MCF 10A (cell line): ENCODE measurements at regions not wholly inside any gene's neighbourhood (a gene's known extent, or its start where the extent isn't known, plus 50 kb on each side); places are given as distances from the start of the nearest gene placed in this dataset.
"Not testable (repeated sequence)": the region's sequence is repeated elsewhere in the genome, so short reads cannot be mapped to it uniquely, and the experiment has no call there.

Experiments used
- BruUV-seq: library from RNA; stranded (reverse); fragments of 400-500 nt; replicated peaks from 2 replicates; lab custom pipeline; 2021; lab: Mats Ljungman, UMichigan
- CTCF ChIA-PET: fragments of 300-600 bp; sonication (Branson Sonifier 250); formaldehyde crosslinking; extraction: SDS; loops from one replicate; lab custom pipeline; 2021; ENCODE audit warnings: antibody characterized with exemption, inconsistent platforms; lab: Yijun Ruan, JAX
- POLR2A ChIA-PET: fragments of 300-600, 350-650 bp; sonication (Branson Sonifier 250); formaldehyde crosslinking; extraction: SDS; loops from one replicate; lab custom pipeline; 2020; ENCODE audit warnings: antibody characterized with exemption, inconsistent platforms; lab: Yijun Ruan, JAX
- DNase-seq: peaks from one replicate; pipeline ENCODE4 v3.0.0-alpha.2; 2018; ENCODE audit not compliant: unreplicated experiment
- H3K27ac Mint-ChIP-seq: one replicate; pipeline ENCODE4 v1.8.0; 2022; ENCODE audit warnings: mild to moderate bottlenecking, low read depth, mixed read lengths; ENCODE audit not compliant: unreplicated experiment
- H3K27me3 Mint-ChIP-seq: one replicate; pipeline ENCODE4 v1.8.0; 2022; ENCODE audit warnings: mixed read lengths; ENCODE audit not compliant: insufficient read depth, unreplicated experiment
- H3K36me3 Mint-ChIP-seq: one replicate; pipeline ENCODE4 v1.8.0; 2022; ENCODE audit warnings: mild to moderate bottlenecking, moderate library complexity, mixed read lengths; ENCODE audit not compliant: insufficient read depth, unreplicated experiment
- H3K4me1 Mint-ChIP-seq: one replicate; pipeline ENCODE4 v1.8.0; 2022; ENCODE audit warnings: mixed read lengths; ENCODE audit not compliant: insufficient read depth, unreplicated experiment
- H3K4me3 Mint-ChIP-seq: one replicate; pipeline ENCODE4 v1.8.0; 2022; ENCODE audit warnings: mild to moderate bottlenecking, moderate library complexity, mixed read lengths; ENCODE audit not compliant: unreplicated experiment
- H3K9me3 Mint-ChIP-seq: one replicate; pipeline ENCODE4 v1.8.0; 2022; ENCODE audit warnings: mixed read lengths; ENCODE audit not compliant: unreplicated experiment
- CTCF ChIP-seq: fragments of 200-600 bp; IDR thresholded peaks from one replicate; pipeline ENCODE4 v1.8.0; 2022; ENCODE audit warnings: antibody characterized with exemption, mild to moderate bottlenecking; ENCODE audit not compliant: unreplicated experiment
- intact Hi-C: fragments of 100-400 bp; cut with micrococcal nuclease; formaldehyde crosslinking; loops from 2 replicates; pipeline ENCODE4 v1.14.1; 2022

DNA sequence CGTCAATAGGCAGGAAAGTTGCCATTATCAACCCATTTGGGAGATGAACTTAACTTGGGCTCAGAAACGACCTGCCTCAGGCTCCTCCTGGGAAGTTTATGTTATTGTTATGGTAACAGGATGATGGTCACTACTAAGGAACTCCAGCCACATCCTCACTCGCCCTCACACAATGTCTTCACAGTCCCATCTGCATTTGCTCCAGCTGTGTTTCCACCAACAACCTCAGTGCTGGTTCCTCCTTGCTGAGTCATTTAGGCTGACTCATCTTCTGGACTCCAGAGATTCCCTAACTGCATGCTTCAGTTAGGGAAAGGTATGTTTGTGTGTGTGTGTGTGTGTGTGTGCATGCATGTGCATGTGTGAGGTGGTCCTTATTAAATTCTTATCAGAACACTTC lies 293.4 kb upstream of the BOD1L1 start:
- intact Hi-C loops, result loop anchor here (1.0 to 10.0 kb wide), 5 partner anchors 29 to 265 kb away; no protein-coding TSS in a partner anchor
- Mint-ChIP-seq H3K27me3 (no peaks in the 10 kb centered on the region), H3K27ac (peak overlapping the region; percentile 96), H3K4me1 (peaks cover 41% of the 10 kb centered on the region), H3K36me3 (no peaks in the 10 kb centered on the region), H3K4me3 (peak overlapping the region; percentile 24), H3K9me3 (peaks cover 7% of the 10 kb centered on the region)
- ChIA-PET CTCF (interaction anchor here (0.7 to 2.1 kb wide), 2 partner anchors 12 to 388 kb away, joined by 4 to 5 read pairs; no protein-coding TSS in a partner anchor), POLR2A (interaction anchor here (0.6 to 2.9 kb wide), 21 partner anchors 10 to 1080 kb away, joined by 3 to 20 read pairs (median 4); no protein-coding TSS in a partner anchor)
- peak; percentile 97 for DNase-seq
- no peak for TF ChIP-seq CTCF
- no TSS peak for BruUV-seq

DNA sequence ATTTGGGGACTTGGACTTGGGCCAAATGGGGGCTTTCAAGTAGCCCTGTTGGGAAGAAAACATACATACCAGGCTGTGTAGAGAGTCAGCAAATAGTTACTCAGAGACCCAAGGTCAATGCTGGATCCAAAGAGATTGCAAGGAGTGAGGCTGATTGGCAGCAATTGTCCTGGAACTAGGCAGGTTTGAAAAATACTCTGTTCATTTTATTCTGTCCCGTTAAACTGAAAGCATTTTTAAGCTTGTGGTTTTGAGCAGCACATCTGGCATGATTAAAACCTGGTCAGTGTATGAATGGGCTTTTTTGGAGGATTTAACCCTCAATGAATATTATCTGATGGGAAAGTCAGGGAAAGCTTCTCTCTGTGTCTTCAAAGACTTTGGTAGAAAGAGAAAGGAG lies 294.3 kb upstream of the BOD1L1 start:
- no peak for DNase-seq
- intact Hi-C loops, result loop anchor here (1.0 to 10.0 kb wide), 4 partner anchors 30 to 243 kb away; no protein-coding TSS in a partner anchor
- H3K4me1 Mint-ChIP-seq, result peaks cover 41% of the 10 kb centered on the region
- ChIA-PET CTCF (interaction anchor here (0.6 to 2.1 kb wide), 3 partner anchors 13 to 1384 kb away, joined by 3 to 8 read pairs (median 5); no protein-coding TSS in a partner anchor), POLR2A (interaction anchor here (0.6 to 2.9 kb wide), 9 partner anchors 9 to 1078 kb away, joined by 3 to 20 read pairs (median 4); no protein-coding TSS in a partner anchor)
- H3K27ac Mint-ChIP-seq, result peak overlapping the region; percentile 96
- H3K27me3 Mint-ChIP-seq, result no peaks in the 10 kb centered on the region
- no peak for TF ChIP-seq CTCF
- H3K4me3 Mint-ChIP-seq, result no peak overlapping the region
- no peaks in the 10 kb centered on the region for H3K36me3 Mint-ChIP-seq
- H3K9me3 Mint-ChIP-seq, result peaks cover 7% of the 10 kb centered on the region
- BruUV-seq, result no TSS peak

DNA sequence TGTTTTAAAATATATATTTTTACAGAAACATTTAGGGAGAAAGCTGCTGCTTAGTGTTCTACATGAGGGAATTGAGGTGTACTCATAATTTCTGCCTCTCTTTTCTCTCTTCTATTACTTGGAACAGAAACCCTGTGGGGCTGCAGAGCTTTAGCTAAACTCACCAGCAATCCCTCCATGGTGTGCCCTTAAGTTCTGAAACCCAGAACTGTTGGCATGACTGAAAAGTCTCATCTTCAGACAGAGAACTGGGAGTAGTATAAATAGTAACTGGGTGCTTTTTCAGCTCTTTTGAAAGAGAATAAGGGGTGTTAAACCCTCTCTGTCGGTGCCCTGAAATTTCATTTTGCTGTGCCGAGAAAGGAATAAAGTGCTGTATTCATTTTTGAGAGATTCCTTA lies 294.9 kb upstream of the BOD1L1 start:
- Mint-ChIP-seq H3K27me3 (no peaks in the 10 kb centered on the region), H3K4me3 (no peak overlapping the region), H3K9me3 (peaks cover 7% of the 10 kb centered on the region), H3K4me1 (peaks cover 41% of the 10 kb centered on the region), H3K27ac (no peak overlapping the region), H3K36me3 (no peaks in the 10 kb centered on the region)
- intact Hi-C loops, result loop anchor here (10.0 kb wide), 1 partner anchor 242 kb away; no protein-coding TSS in a partner anchor
- DNase-seq, result no peak
- ChIA-PET POLR2A (interaction anchor here (0.8 to 2.9 kb wide), 4 partner anchors 9 to 284 kb away, joined by 3 to 20 read pairs (median 4); no protein-coding TSS in a partner anchor), CTCF (interaction anchor here (0.6 kb wide), 1 partner anchor 1383 kb away, joined by 3 read pairs; no protein-coding TSS in a partner anchor)
- no peak for TF ChIP-seq CTCF
- BruUV-seq, result no TSS peak

- intact Hi-C loops, result loop anchor here (10.0 kb wide), 1 partner anchor 242 kb away; no protein-coding TSS in a partner anchor
- ChIA-PET CTCF (no interaction called here), POLR2A (interaction anchor here (0.6 to 1.2 kb wide), 4 partner anchors 18 to 1089 kb away, joined by 3 to 4 read pairs (median 3); no protein-coding TSS in a partner anchor)
- Mint-ChIP-seq H3K4me1 (peaks cover 38% of the 10 kb centered on the region), H3K27me3 (no peaks in the 10 kb centered on the region), H3K27ac (no peak overlapping the region), H3K9me3 (peaks cover 7% of the 10 kb centered on the region), H3K36me3 (no peaks in the 10 kb centered on the region), H3K4me3 (no peak overlapping the region)
- TF ChIP-seq CTCF, result no peak
- no peak for DNase-seq
- BruUV-seq, result no TSS peak
Measured at GRCh38 chr4:13922873-13923645, 295.5 kb upstream of the BOD1L1 start.

DNA sequence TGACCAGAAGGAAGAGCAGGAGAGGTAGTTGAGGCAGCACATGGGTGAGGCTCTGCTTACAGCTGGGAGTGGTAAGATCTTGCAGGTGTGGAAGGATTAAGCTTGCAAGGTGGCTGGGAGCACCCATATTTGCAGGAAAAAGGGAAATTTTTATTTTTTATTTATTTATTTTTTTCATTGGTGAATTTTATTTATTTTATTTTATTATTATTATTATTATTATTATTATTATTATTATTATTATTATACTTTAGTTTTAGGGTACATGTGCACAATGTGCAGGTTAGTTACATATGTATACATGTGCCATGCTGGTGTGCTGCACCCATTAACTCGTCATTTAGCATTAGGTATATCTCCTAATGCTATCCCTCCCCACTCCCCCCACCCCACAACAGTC lies 297.4 kb upstream of the BOD1L1 start:
- H3K27me3 Mint-ChIP-seq, CTCF ChIA-PET, BruUV-seq, H3K36me3 Mint-ChIP-seq, H3K9me3 Mint-ChIP-seq, H3K4me3 Mint-ChIP-seq, H3K27ac Mint-ChIP-seq, DNase-seq: not testable (repeated sequence)
- peaks cover 31% of the 10 kb centered on the region for H3K4me1 Mint-ChIP-seq
- intact Hi-C loops, result loop anchor here (10.0 kb wide), 1 partner anchor 240 kb away; no protein-coding TSS in a partner anchor
- POLR2A ChIA-PET, result interaction anchor here (0.7 to 0.8 kb wide), 2 partner anchors 18 to 50 kb away, joined by 3 to 4 read pairs; no protein-coding TSS in a partner anchor
